KMS-11 (cell line): ENCODE measurements at regions not wholly inside any gene's neighbourhood (a gene's known extent, or its start where the extent isn't known, plus 50 kb on each side); places are given as distances from the start of the nearest gene placed in this dataset.

ENCODE experiments used
- H2AFZ ChIP-seq: fragments of 200-600 bp; sonication (generic); 2 replicates; pipeline ENCODE4 v1.6.1; 2016; ENCODE audit warnings: antibody characterized with exemption, mixed run types, low read depth
- H3K27ac ChIP-seq: fragments of 200-600 bp; sonication (generic); 2 replicates; pipeline ENCODE4 v1.6.1; 2016; ENCODE audit warnings: mild to moderate bottlenecking, mixed run types
- H3K27me3 ChIP-seq: fragments of 200-600 bp; sonication (generic); 2 replicates; pipeline ENCODE4 v1.6.1; 2017; ENCODE audit warnings: mild to moderate bottlenecking, low read depth, mixed run types, moderate library complexity; ENCODE audit not compliant: insufficient read depth
- H3K36me3 ChIP-seq: fragments of 200-600 bp; sonication (generic); 2 replicates; pipeline ENCODE4 v1.6.1; 2017; ENCODE audit warnings: mild to moderate bottlenecking, mixed run types; ENCODE audit not compliant: insufficient read depth
- H3K4me1 ChIP-seq: fragments of 200-600 bp; sonication (generic); 2 replicates; pipeline ENCODE4 v1.6.1; 2016; ENCODE audit warnings: mild to moderate bottlenecking, low read depth, mixed run types; ENCODE audit not compliant: poor library complexity, severe bottlenecking
- H3K4me2 ChIP-seq: fragments of 200-600 bp; sonication (generic); 2 replicates; pipeline ENCODE4 v1.7.0; 2016; ENCODE audit warnings: mild to moderate bottlenecking, mixed run types
- H3K4me3 ChIP-seq: fragments of 200-600 bp; sonication (generic); IDR thresholded peaks from 2 replicates; pipeline ENCODE4 v1.6.1; 2017; ENCODE audit warnings: low read depth, low read length, mixed read lengths; ENCODE audit not compliant: insufficient read depth
- H3K79me2 ChIP-seq: fragments of 200-600 bp; sonication (generic); 2 replicates; pipeline ENCODE4 v1.6.1; 2016; ENCODE audit warnings: low read depth, mixed run types; ENCODE audit not compliant: insufficient read depth
- H3K9ac ChIP-seq: fragments of 200-600 bp; sonication (generic); 2 replicates; pipeline ENCODE4 v1.6.1; 2016; ENCODE audit warnings: mild to moderate bottlenecking, mixed run types
- H4K20me1 ChIP-seq: fragments of 200-600 bp; sonication (generic); 2 replicates; pipeline ENCODE4 v1.6.1; 2016; ENCODE audit warnings: mild to moderate bottlenecking, mixed run types; ENCODE audit not compliant: insufficient read depth
- CTCF ChIP-seq: fragments of 200-600 bp; sonication (generic); conservative IDR thresholded peaks from 2 replicates; pipeline ENCODE4 v1.6.1; 2017; ENCODE audit warnings: low read depth, mild to moderate bottlenecking, antibody characterized with exemption, low read length, moderate library complexity, mixed read lengths

GRCh38 chr21:16004086-16004485, 274.3 kb downstream of the USP25 start:
- Histone ChIP-seq H2AFZ (no peak overlapping the region), H3K9ac (no peak overlapping the region), H3K27me3 (no peaks in the 10 kb centered on the region), H3K4me3 (no peak overlapping the region), H3K79me2 (no peaks in the 10 kb centered on the region), H3K4me1 (no peaks in the 10 kb centered on the region), H3K4me2 (no peak overlapping the region), H3K27ac (no peak overlapping the region), H3K36me3 (no peaks in the 10 kb centered on the region), H4K20me1 (no peaks in the 10 kb centered on the region)
- no peak for TF ChIP-seq CTCF

- no peaks in the 10 kb centered on the region for H3K27me3 ChIP-seq
- H4K20me1 ChIP-seq, result no peaks in the 10 kb centered on the region
- H3K4me2 ChIP-seq, result no peak overlapping the region
- no peak overlapping the region for H3K27ac ChIP-seq
- H2AFZ ChIP-seq, result no peak overlapping the region
- H3K9ac ChIP-seq, result no peak overlapping the region
- no peaks in the 10 kb centered on the region for H3K79me2 ChIP-seq
- H3K36me3 ChIP-seq, result no peaks in the 10 kb centered on the region
- no peak for TF ChIP-seq CTCF
- no peaks in the 10 kb centered on the region for H3K4me1 ChIP-seq
- H3K4me3 ChIP-seq, result no peak overlapping the region
Observed at GRCh38 chr21:16004523-16004922, 274.7 kb downstream of the USP25 start.

DNA sequence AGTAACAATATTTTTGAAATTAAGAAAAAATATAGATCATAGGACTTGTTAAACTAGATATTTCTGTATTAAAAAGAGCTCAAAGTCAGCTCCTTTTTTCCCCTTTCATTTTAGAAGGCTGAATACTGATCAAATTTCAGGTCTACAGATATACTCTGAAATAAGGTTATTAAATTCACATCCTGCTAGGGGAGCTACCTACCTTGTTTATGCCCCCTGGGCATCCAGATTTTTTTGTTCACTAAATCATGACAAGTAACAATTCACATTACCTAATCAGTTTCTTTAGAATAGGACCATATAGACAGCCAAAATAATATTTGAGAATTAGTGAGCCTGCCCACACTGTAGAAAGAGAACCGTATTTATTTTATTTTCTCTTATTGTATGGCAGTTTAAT, 276.2 kb downstream of the USP25 start:
- Histone ChIP-seq H3K27ac (no peak overlapping the region), H3K4me3 (no peak overlapping the region), H3K9ac (no peak overlapping the region), H3K27me3 (no peaks in the 10 kb centered on the region), H4K20me1 (no peaks in the 10 kb centered on the region), H3K4me1 (no peaks in the 10 kb centered on the region), H3K79me2 (no peaks in the 10 kb centered on the region), H3K36me3 (no peaks in the 10 kb centered on the region), H3K4me2 (no peak overlapping the region), H2AFZ (no peak overlapping the region)
- no peak for TF ChIP-seq CTCF

- H3K79me2 ChIP-seq, result no peaks in the 10 kb centered on the region
- H3K4me3 ChIP-seq, result no peak overlapping the region
- H3K27ac ChIP-seq, result no peak overlapping the region
- no peak overlapping the region for H3K4me2 ChIP-seq
- H3K9ac ChIP-seq, result no peak overlapping the region
- TF ChIP-seq CTCF, result no peak
- H3K27me3 ChIP-seq, result no peaks in the 10 kb centered on the region
- H4K20me1 ChIP-seq, result no peaks in the 10 kb centered on the region
- no peak overlapping the region for H2AFZ ChIP-seq
- no peaks in the 10 kb centered on the region for H3K36me3 ChIP-seq
- H3K4me1 ChIP-seq, result no peaks in the 10 kb centered on the region
Observed at GRCh38 chr21:16007943-16008342, 278.2 kb downstream of the USP25 start.

DNA sequence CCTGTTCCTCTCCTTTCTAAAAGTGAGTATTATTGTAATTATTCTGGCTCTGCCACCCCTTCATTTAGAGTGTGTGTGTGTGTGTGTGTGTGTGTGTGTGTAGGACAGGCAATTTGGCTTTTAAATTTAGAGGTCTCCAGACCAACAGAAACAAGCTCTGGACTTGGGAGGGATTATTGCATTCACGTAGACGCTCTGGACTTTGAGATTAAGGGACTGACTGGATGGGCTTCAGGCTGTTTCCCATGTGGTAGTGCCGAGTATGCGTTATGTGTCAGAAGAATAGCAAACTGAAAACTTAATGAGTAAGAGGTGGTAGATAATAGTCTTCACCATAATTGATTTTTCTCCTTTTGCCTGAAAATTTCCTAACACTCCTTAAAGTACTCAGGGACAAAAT, 281.9 kb downstream of the USP25 start:
- no peak overlapping the region for H3K9ac ChIP-seq
- H3K36me3 ChIP-seq, result no peaks in the 10 kb centered on the region
- TF ChIP-seq CTCF, result no peak
- no peaks in the 10 kb centered on the region for H3K27me3 ChIP-seq
- no peaks in the 10 kb centered on the region for H3K79me2 ChIP-seq
- no peak overlapping the region for H2AFZ ChIP-seq
- H3K4me1 ChIP-seq, result no peaks in the 10 kb centered on the region
- no peak overlapping the region for H3K4me3 ChIP-seq
- no peaks in the 10 kb centered on the region for H4K20me1 ChIP-seq
- H3K27ac ChIP-seq, result no peak overlapping the region
- no peak overlapping the region for H3K4me2 ChIP-seq
